HFF-Myc (cell line): ENCODE measurements at regions not wholly inside any gene's neighbourhood (a gene's known extent, or its start where the extent isn't known, plus 50 kb on each side); places are given as distances from the start of the nearest gene placed in this dataset.

Experiments
- DNase-seq: peaks from one replicate; pipeline ENCODE4 v3.0.0-alpha.2; 2011; ENCODE audit warnings: low read depth; ENCODE audit errors: extremely low read depth
- H3K4me3 ChIP-seq: replicated peaks from 2 replicates; pipeline ENCODE4 v1.5.1; 2011; ENCODE audit warnings: low read depth, mild to moderate bottlenecking, control low read depth, low read length
- CTCF ChIP-seq: IDR thresholded peaks from 2 replicates; pipeline ENCODE4 v1.5.1; 2012; ENCODE audit warnings: mild to moderate bottlenecking, low read depth, low read length, control low read depth; ENCODE audit errors: missing control alignments

- H3K4me3 ChIP-seq: no peak overlapping the region
- no peak for DNase-seq
- TF ChIP-seq CTCF: no peak
These were observed 514.9 kb upstream of the CLINT1 start for GRCh38 chr5:158373608-158374395.

GRCh38 chr5:158369241-158369640, 510.3 kb upstream of the CLINT1 start:
- TF ChIP-seq CTCF: no peak
- no peak overlapping the region for H3K4me3 ChIP-seq
- no peak for DNase-seq

- no peak overlapping the region for H3K4me3 ChIP-seq
- no peak for DNase-seq
- TF ChIP-seq CTCF: no peak
These were observed 509.7 kb upstream of the CLINT1 start for GRCh38 chr5:158368686-158369085.

GRCh38 chr5:158364367-158364766, 505.4 kb upstream of the CLINT1 start:
- H3K4me3 ChIP-seq: no peak overlapping the region
- TF ChIP-seq CTCF: no peak
- no peak for DNase-seq

GRCh38 chr5:158354958-158355357, 496.0 kb upstream of the CLINT1 start:
- no peak overlapping the region for H3K4me3 ChIP-seq
- no peak for DNase-seq
- TF ChIP-seq CTCF: no peak

DNA sequence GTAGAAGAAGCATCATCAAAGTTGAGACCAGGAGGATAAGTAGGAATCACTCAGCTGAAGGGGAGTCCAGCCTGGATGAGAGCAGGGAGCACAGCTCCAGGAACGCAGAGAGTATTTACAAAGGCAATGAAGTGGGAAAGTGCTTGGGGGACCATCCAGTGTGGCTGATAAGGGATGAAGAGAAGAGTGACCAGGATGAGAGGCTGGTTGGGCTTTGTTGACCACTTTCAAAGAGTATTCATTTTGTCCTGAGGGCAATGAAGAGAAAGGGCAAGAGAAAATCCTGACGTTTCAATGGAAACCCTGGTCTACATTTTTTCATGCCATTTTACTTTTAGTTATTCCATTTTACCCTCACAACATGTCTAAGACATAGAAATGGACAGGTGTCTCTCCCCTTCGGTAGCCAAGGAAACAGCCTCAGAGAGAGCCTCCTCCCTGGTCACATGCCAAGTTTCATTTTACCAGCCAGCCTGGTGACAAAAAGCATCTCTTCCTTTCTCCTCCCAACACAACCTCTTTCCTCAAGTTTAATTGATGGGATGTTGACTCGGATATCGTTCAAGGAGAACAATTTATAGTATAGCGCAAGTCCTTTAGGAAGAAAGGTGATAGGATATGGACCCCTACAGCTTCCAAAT, 492.7 kb upstream of the CLINT1 start:
- TF ChIP-seq CTCF: no peak
- DNase-seq: no peak
- no peak overlapping the region for H3K4me3 ChIP-seq
